GM11168 (cell line): ENCODE measurements at regions not wholly inside any gene's neighbourhood (a gene's known extent, or its start where the extent isn't known, plus 50 kb on each side); places are given as distances from the start of the nearest gene placed in this dataset.
"Not testable (repeated sequence)": the region's sequence is repeated elsewhere in the genome, so short reads cannot be mapped to it uniquely, and the experiment has no call there.

Experiments
- in situ Hi-C: fragments of 300-500 bp; cut with MboI; formaldehyde crosslinking; loops from one replicate; pipeline ENCODE4 v1.12.0; 2022; ENCODE audit warnings: low sequenced_read_pairs; ENCODE audit not compliant: unreplicated experiment

DNA sequence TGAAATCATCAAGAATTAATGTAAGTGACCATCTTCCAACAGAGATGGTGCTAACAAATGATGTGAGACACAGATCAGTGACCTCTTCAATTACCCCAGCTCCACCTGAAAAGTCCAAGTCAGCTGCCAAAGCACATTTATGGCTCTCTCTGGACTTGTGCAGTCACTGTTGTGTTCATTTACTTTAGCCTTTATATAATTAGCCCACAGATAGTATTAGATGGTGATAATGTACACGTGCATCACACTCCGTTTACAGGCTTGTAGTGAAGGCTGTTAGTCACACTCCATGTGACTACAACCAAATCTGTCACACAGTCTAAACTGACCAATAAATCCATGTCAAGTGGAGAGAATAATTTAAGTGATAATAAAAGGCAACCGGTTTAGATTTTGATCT is 331.5 kb upstream of the IL12A start:
- in situ Hi-C loops, result no loop called here

GRCh38 chr3:159657629-159658028 is 331.0 kb upstream of the IL12A start:
- in situ Hi-C loops, result no loop called here

DNA sequence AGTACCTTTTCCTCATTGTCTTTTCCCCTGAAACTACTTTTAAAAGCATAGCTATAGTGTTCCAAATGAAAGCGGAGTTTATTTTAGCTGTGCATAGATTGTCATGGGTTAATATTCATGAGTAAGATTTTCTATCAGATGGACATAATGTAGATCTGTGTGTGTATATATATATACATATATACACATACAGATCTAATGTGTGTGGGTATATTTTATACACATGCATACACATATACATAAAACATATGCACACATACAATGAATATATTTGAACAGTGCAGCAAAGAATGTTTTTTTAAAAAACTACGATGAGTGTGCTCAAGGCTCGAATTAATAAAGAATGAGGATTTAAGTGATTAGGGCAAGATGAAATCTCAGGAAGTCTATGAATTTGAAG is 328.3 kb upstream of the IL12A start:
- in situ Hi-C loops, result no loop called here

DNA sequence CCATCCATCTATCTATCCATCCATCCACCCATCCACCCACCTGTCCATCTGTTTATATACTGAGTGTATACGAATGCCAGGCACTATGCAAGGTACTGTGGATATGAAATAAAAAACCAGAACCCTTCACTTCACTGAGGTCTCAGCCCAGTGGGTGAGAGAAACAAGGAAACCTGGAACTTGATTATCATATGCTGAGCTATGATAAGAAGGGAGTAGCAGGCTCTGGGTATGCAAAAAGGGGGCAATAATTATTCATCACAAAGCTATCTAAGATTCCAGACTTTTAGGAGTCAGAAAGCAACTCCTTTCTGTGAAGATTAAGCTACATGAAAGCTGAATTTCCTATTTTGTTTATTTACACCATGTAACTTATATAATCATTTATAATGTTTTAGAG is 327.7 kb upstream of the IL12A start:
- in situ Hi-C loops, result no loop called here

- in situ Hi-C loops, result no loop called here
Measured at GRCh38 chr3:159662549-159662948, 326.1 kb upstream of the IL12A start.

- in situ Hi-C loops, result no loop called here
Measured at GRCh38 chr3:159664006-159664405, 324.6 kb upstream of the IL12A start.

GRCh38 chr3:159664653-159665052 is 324.0 kb upstream of the IL12A start:
- in situ Hi-C loops, result no loop called here

DNA sequence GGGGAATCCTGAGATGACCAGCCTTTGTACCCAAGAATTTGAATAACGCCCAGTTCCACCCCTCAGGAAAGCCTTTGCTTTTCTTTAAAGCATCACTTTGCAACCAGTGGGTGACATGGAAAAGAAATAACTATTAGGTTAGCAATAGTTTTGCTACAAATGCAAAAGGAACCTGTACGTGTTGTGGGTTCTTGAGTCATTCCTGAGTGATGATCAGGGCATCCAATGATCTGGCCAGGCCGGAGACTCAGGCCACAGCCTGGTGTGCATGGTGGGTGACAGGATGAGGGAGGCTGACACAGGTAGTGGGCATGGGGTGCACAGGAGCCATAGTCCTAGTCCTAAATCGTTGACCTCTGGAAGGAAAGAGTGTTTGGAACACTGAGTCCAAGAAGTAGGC is 321.4 kb upstream of the IL12A start:
- in situ Hi-C loops, result no loop called here

DNA sequence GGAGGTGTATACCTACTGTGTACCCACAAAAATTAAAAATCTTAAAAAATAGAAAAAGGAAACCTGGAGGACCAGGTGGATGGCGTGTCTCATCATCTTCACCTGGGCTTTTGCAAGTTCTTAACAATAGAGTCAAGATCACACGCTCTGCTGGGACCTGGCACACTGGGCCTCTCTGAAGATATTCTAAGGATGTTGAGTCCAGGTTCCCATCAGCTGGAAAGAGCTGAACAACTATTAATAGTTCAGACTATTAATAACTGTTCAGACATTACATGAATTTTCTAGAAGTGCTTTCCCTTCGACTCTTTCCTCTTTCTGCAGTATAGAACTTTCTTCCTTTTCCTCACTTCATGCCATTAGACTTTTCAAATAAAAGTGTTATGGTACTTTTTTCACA is 320.2 kb upstream of the IL12A start:
- in situ Hi-C loops, result no loop called here

DNA sequence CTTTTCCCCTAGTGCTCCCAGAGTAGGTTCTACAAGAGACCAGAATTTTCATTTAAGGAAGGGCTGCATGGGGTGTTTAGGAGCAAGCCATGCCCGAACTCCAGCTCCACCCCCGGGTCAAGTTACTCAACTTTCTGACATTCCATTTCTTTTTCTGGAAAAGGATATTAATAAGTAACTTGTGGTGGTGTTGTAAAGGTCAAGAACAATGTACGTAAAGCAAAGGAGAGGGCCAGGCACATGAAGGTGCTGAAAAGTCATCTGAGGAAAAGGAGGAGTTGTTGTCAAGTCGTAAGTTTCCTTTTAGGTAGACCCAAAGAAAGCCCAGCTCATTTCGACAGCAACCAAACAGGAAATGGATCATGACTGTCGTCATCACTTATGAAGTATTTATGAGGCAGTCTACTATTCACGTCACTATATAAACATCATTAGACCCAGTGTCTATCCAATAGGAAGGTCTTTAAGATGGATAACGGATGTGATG is 319.6 kb upstream of the IL12A start:
- in situ Hi-C loops, result no loop called here

GRCh38 chr3:159669766-159670165 is 318.9 kb upstream of the IL12A start:
- in situ Hi-C loops, result no loop called here

- in situ Hi-C loops, result no loop called here
Measured at GRCh38 chr3:159672728-159673688, 315.6 kb upstream of the IL12A start.

GRCh38 chr3:159674583-159674982 is 314.1 kb upstream of the IL12A start:
- in situ Hi-C loops, result no loop called here

GRCh38 chr3:159675285-159675684 is 313.4 kb upstream of the IL12A start:
- in situ Hi-C loops, result no loop called here

- in situ Hi-C loops, result no loop called here
Measured at GRCh38 chr3:159679900-159680299, 308.7 kb upstream of the IL12A start.

DNA sequence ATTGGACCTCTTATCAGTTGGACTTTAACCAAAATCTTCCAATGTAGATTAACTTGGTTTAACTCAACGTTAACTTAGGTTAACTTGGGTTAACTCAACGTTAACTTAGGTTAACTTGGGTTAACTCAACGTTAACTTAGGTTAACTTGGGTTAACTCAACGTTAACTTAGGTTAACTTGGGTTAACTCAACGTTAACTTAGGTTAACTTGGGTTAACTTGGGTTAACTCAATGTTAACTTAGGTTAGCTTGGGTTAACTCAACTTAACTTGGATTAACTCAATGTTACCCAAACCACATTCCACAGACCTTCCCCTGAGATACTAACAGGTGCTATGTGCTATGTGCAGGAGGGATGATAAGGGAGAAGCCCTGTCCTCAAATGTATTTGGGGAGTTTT is 306.9 kb upstream of the IL12A start:
- in situ Hi-C loops, result not testable (repeated sequence)

- in situ Hi-C loops, result no loop called here
Measured at GRCh38 chr3:159685801-159686200, 302.8 kb upstream of the IL12A start.

DNA sequence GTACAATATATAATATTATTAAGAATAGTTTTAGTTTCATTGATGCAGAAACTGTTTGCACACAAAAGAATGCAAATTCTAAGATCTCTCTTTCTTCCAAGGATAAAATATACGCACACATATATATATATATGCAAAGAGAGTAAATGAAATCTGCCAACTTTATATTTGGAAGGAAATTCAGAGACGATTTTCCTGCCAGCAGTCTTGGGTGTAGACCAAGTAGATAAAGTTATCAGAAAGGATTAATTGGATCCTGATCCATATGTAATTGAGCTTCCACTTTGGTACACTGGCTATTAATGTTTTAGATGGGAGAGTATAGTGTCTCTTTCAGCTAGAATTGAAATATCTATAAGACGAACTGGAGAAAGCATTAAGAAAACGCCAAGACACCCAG is 295.4 kb upstream of the IL12A start:
- in situ Hi-C loops, result no loop called here

DNA sequence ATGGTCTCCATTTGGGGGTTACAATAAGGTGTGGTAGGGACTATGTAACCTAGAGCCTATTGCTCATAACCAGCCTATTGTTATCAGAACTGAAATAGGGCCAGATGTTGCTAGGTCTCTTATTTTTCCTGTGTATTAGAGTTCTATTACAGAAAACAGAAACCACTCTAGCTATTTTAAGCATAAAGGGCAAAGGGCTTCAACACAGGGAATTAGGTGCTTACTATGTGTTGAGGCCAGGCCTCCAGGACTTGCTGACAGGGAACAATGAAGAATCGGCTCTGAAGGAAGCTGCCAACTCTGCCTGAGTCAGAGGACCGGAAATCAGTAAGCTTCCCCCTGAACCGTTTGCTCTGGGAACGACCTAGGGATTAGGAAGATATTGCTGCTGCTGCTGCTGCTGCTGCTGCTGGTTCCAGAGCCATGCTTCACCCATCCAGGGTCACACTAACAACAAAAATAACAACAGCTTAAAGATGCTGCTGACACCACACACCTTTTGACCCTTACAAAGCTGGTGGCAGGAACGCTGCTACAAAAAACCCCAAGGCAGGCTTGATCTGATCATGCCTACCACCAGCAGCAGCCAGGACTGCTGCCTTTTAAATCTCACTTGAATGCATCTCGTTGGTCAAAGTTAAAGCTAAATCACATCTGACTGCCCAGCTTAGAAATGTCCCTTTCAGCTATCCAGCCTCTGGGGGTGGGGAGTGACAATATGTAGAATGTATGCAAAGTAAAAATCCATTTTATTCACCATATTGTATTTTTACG is 276.9 kb upstream of the IL12A start:
- in situ Hi-C loops, result no loop called here

GRCh38 chr3:159721324-159721723 is 267.3 kb upstream of the IL12A start:
- in situ Hi-C loops, result no loop called here

DNA sequence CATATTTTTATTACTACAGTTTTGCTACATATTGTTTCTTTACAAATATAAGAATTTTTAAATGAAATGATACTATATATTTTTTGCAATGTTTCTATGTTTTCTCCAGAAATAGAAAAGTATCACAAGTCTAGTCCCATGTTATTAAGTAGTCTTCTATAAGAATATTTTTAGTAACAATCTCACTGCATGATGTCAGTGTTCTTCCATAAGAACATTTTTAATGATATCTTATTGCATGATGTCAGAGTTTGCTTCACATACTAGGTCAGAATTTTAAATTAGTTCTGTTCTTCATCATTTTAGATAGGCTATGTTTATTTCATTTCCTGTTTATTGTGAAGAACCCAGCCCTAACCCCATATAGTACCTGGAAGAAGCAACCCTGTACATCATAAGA is 265.3 kb upstream of the IL12A start:
- in situ Hi-C loops, result no loop called here
